ENCODE measurements at regions not wholly inside any gene's neighbourhood (a gene's known extent, or its start where the extent isn't known, plus 50 kb on each side); places are given as distances from the start of the nearest gene placed in this dataset.

- TF ChIP-seq POLR2AphosphoS5 (IDR thresholded peaks at IDR 0.05; ENCODE audit: low read depth) (no peak), CTCF (IDR thresholded peaks at IDR 0.05; ENCODE audit: insufficient read depth, low read length) (no peak), REST (IDR thresholded peaks at IDR 0.05; ENCODE audit: insufficient replicate concordance, low read depth) (no peak), GABPA (IDR thresholded peaks at IDR 0.05; ENCODE audit: low read depth) (no peak)
Observed at GRCh38 chr9:93813221-93814076, 141.7 kb downstream of the BARX1 start.

All from HL-60 (cell line).